Thyroid gland (tissue), 4 donors: ENCODE measurements at regions not wholly inside any gene's neighbourhood (a gene's known extent, or its start where the extent isn't known, plus 50 kb on each side); places are given as distances from the start of the nearest gene placed in this dataset.

Source experiments
- DNase-seq, 2 donors: peaks; one replicate each; pipeline ENCODE4 v3.0.0-alpha.2; 2019
- H3K27ac ChIP-seq, 3 donors: fragments of 200-600 bp; sonication (generic); 1 replicate in 2 of 3; 2 replicates in 1 of 3; pipeline ENCODE4 v1.5.1; 2016 to 2019; ENCODE audit warnings: mild to moderate bottlenecking in 1 of 3, moderate library complexity in 1 of 3
- H3K27me3 ChIP-seq: fragments of 200-600 bp; sonication (generic); one replicate; pipeline ENCODE4 v1.5.1; 2019
- H3K36me3 ChIP-seq, 2 donors: fragments of 200-600 bp; sonication (generic); one replicate each; pipeline ENCODE4 v1.5.1; 2016 to 2019
- H3K4me1 ChIP-seq, 2 donors: fragments of 200-600 bp; sonication (generic); one replicate each; pipeline ENCODE4 v1.5.1; 2017 to 2019
- H3K4me3 ChIP-seq, 3 donors: fragments of 200-600 bp; sonication (generic); replicated peaks in 1 of 3; 1 replicate in 2 of 3; 2 replicates in 1 of 3; pipeline ENCODE4 v1.5.1; 2016; ENCODE audit warnings: mild to moderate bottlenecking in 1 of 3
- H3K9me3 ChIP-seq: fragments of 200-600 bp; sonication (generic); one replicate; pipeline ENCODE4 v1.5.1; 2017
- CTCF ChIP-seq, 6 experiments: fragments of 200-600 bp in 3 of 6; fragments of 450-650 bp in 3 of 6; sonication (generic) in 3 of 6; IDR thresholded peaks; one replicate each; pipeline ENCODE4 v1.5.1; 2016 to 2019; ENCODE audit warnings: antibody characterized with exemption in 6 of 6, mild to moderate bottlenecking in 2 of 6, inconsistent platforms in 1 of 6, moderate library complexity in 1 of 6
- POLR2A ChIP-seq, 2 donors: fragments of 450-650 bp; IDR thresholded peaks; one replicate each; pipeline ENCODE4 v1.6.1; 2017; ENCODE audit warnings: antibody characterized with exemption in 2 of 2, mild to moderate bottlenecking in 2 of 2, moderate library complexity in 1 of 2
- WGBS, 2 donors: methylation state at CpG; one replicate each; pipeline ENCODE4 v1.1.5; 2017; 5-methylcytosine and 5-hydroxymethylcytosine counted together
- intact Hi-C: fragments of 100-400 bp; cut with DNase I; formaldehyde crosslinking; loops from one replicate; pipeline ENCODE4 v1.15.1; 2023

DNA sequence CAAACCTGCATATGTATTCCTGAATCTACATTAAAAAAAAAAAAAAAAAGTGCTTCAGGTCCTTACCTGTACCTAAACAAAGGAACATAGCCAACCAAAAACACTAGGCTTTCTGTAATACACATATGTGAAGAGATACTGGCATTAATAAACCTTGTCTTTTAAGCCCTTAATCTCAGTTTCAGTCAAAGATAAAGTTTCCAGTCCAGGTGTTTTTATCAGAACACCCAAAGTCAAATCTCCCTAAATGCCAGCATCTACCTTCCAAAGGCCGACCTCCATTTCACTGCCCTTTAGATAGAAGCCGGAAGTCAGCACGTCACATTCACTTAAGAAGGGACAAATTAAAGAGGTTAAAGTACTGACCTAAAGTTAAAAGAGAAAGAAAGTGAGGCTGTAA, 79.8 kb upstream of the NEBL start:
- WGBS, 2 donors: 81 to 92% methylated on average over 3 of the region's 3 CpGs
- H3K9me3 ChIP-seq: no peaks in the 10 kb centered on the region
- no peak overlapping the region for H3K27ac ChIP-seq
- no peak for TF ChIP-seq CTCF (IDR thresholded peaks at IDR 0.05)
- TF ChIP-seq POLR2A (IDR thresholded peaks at IDR 0.05): no peak
- no peaks in the 10 kb centered on the region for H3K36me3 ChIP-seq
- intact Hi-C loops: no loop called here
- H3K27me3 ChIP-seq: no peaks in the 10 kb centered on the region
- no peak overlapping the region for H3K4me3 ChIP-seq
- H3K4me1 ChIP-seq: peaks cover 0 to 8% of the 10 kb centered on the region in 2 donors
- no peak for DNase-seq

DNA sequence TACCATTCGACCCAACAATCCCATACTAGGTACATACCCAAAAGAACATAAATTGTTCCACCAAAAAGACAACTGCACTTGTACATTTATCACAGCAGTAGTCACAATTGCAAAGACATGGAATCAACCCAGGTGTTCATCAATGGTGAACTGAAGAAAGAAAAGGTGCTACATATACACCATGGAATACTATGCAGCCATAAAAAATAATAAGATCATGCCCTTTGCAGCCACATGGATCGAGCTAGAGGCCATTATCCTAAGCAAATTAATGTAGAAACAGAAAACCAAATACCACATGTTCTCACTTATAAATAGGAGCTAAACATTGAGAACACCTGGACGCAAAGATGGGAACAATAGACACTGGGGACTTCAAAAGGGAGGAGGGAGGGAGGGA, 79.3 kb upstream of the NEBL start:
- 93 to 95% methylated on average over 3 of the region's 3 CpGs for WGBS, 2 donors
- intact Hi-C loops: no loop called here
- Histone ChIP-seq H3K27me3 (no peaks in the 10 kb centered on the region), H3K9me3 (no peaks in the 10 kb centered on the region), H3K36me3 (no peaks in the 10 kb centered on the region), H3K4me1 (peaks cover 0 to 8% of the 10 kb centered on the region in 2 donors), H3K27ac (no peak overlapping the region), H3K4me3 (no peak overlapping the region)
- no peak for TF ChIP-seq POLR2A (IDR thresholded peaks at IDR 0.05)
- TF ChIP-seq CTCF (IDR thresholded peaks at IDR 0.05): no peak
- no peak for DNase-seq

DNA sequence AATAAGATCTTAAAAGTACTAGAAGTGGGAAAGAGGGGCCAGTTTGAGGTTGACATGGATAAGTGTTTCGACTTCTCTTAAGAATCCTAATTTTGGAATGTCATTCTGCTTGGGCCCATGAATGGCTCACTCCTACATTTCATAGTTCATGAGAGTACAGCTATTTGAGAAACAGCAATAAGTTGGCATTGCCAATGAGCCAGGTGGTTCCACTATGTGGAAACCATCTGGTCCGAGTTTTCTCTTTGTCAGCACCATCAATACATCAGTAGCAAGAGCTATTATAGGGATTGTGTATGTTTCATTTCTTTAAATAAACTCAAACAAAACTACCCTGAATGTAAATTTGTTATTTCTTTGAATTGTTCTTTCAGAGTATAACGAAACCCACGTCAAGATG, 78.1 kb upstream of the NEBL start:
- Histone ChIP-seq H3K4me3 (no peak overlapping the region), H3K4me1 (peaks cover 0 to 8% of the 10 kb centered on the region in 2 donors), H3K9me3 (no peaks in the 10 kb centered on the region), H3K36me3 (no peaks in the 10 kb centered on the region), H3K27ac (no peak overlapping the region), H3K27me3 (no peaks in the 10 kb centered on the region)
- 90 to 93% methylated on average over 4 of the region's 4 CpGs for WGBS, 2 donors
- DNase-seq: no peak
- no peak for TF ChIP-seq POLR2A (IDR thresholded peaks at IDR 0.05)
- TF ChIP-seq CTCF (IDR thresholded peaks at IDR 0.05): no peak
- intact Hi-C loops: no loop called here

DNA sequence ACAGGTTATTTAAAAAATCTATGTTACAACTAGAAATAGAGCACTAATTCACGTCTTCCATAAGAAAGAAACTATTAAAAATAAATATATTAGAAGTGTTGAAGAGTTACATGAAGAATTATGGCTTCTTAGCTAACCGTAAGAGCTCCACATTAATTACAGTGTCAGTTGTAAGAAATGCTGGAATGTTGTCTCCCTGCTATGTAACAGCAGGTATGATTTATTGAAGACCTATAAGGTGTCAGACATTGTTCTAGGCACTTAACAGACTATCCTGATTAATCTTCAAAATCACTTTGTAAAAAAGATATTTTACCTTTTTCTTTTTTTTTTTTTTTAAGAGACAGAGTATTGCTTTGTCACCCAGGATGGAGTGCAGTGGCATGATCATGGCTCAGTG, 75.8 kb upstream of the NEBL start:
- intact Hi-C loops: no loop called here
- DNase-seq: no peak

GRCh38 chr10:20971901-20972300, 74.8 kb upstream of the NEBL start:
- no peaks in the 10 kb centered on the region for H3K4me1 ChIP-seq
- H3K9me3 ChIP-seq: no peaks in the 10 kb centered on the region
- TF ChIP-seq CTCF (IDR thresholded peaks at IDR 0.05) (no peak), POLR2A (IDR thresholded peaks at IDR 0.05) (no peak)
- no peaks in the 10 kb centered on the region for H3K27me3 ChIP-seq
- intact Hi-C loops: no loop called here
- 83 to 84% methylated on average over 3 of the region's 3 CpGs for WGBS, 2 donors
- no peak for DNase-seq
- no peaks in the 10 kb centered on the region for H3K36me3 ChIP-seq
- no peak overlapping the region for H3K27ac ChIP-seq
- H3K4me3 ChIP-seq: no peak overlapping the region

More for the DNA sequence above, 75.8 kb upstream of the NEBL start:
- H3K4me3 ChIP-seq: no peak overlapping the region
- WGBS, 2 donors: 84 to 89% methylated on average over 2 of the region's 2 CpGs
- peaks cover 0 to 6% of the 10 kb centered on the region in 2 donors for H3K4me1 ChIP-seq
- H3K36me3 ChIP-seq: no peaks in the 10 kb centered on the region
- no peaks in the 10 kb centered on the region for H3K9me3 ChIP-seq
- TF ChIP-seq POLR2A (IDR thresholded peaks at IDR 0.05) (no peak), CTCF (IDR thresholded peaks at IDR 0.05) (no peak)
- H3K27me3 ChIP-seq: no peaks in the 10 kb centered on the region
- H3K27ac ChIP-seq: no peak overlapping the region
